ENCODE measurements at regions not wholly inside any gene's neighbourhood (a gene's known extent, or its start where the extent isn't known, plus 50 kb on each side); places are given as distances from the start of the nearest gene placed in this dataset.

- H3K4me3 ChIP-seq (ENCODE audit: low read length): no peak overlapping the region
- peaks cover 0 to 36% of the 10 kb centered on the region in 2 experiments for H3K9me3 ChIP-seq (ENCODE audit: control insufficient read depth in 1 of 2, insufficient read depth in 1 of 2, low read length in 2 of 2)
- ATAC-seq (ENCODE audit: poor library complexity): no peak
- no peaks in the 10 kb centered on the region for H3K36me3 Mint-ChIP-seq (ENCODE audit: low read depth)
- peaks cover 29% of the 10 kb centered on the region for H3K27me3 Mint-ChIP-seq
- no peak overlapping the region for H3K4me3 Mint-ChIP-seq
- peaks cover 0 to 2% of the 10 kb centered on the region in 2 experiments for H3K27me3 ChIP-seq (ENCODE audit: control insufficient read depth in 1 of 2, insufficient read depth in 2 of 2, low read length in 2 of 2)
- H3K9me3 Mint-ChIP-seq: peaks cover 4% of the 10 kb centered on the region
- no peak for TF ChIP-seq CTCF (IDR thresholded peaks at IDR 0.05)
- no peak overlapping the region for H3K27ac ChIP-seq (ENCODE audit: low read depth in 1 of 2, low read length in 2 of 2)
- POLR2A ChIA-PET: no interaction called here
- CTCF ChIA-PET: interaction anchor here (0.5 kb wide), 1 partner anchor 68 kb away, joined by 4 read pairs; no protein-coding TSS in a partner anchor
- no peak overlapping the region for H3K27ac Mint-ChIP-seq
- no peaks in the 10 kb centered on the region for H3K4me1 Mint-ChIP-seq (ENCODE audit: low read depth)
- H3K4me1 ChIP-seq (ENCODE audit: insufficient read depth, low read length): no peaks in the 10 kb centered on the region
- H3K36me3 ChIP-seq (ENCODE audit: insufficient read depth, low read length): no peaks in the 10 kb centered on the region
- DNase-seq: no peak
- intact Hi-C loops (cut with DNase I, micrococcal nuclease): no loop called here
Observed at GRCh38 chr19:29442094-29442493, 83.7 kb upstream of the VSTM2B start.

- ATAC-seq (ENCODE audit: poor library complexity): no peak
- Histone ChIP-seq H3K9me3 (ENCODE audit: control insufficient read depth in 1 of 2, insufficient read depth in 1 of 2, low read length in 2 of 2) (peaks cover 0 to 40% of the 10 kb centered on the region in 2 experiments), H3K36me3 (ENCODE audit: insufficient read depth, low read length) (no peaks in the 10 kb centered on the region), H3K27ac (ENCODE audit: low read depth in 1 of 2, low read length in 2 of 2) (no peak overlapping the region), H3K4me1 (ENCODE audit: insufficient read depth, low read length) (no peaks in the 10 kb centered on the region), H3K27me3 (ENCODE audit: control insufficient read depth in 1 of 2, insufficient read depth in 2 of 2, low read length in 2 of 2) (peaks cover 0 to 2% of the 10 kb centered on the region in 2 experiments), H3K4me3 (ENCODE audit: low read length) (no peak overlapping the region)
- no peak for TF ChIP-seq CTCF (IDR thresholded peaks at IDR 0.05)
- no peaks in the 10 kb centered on the region for H3K4me1 Mint-ChIP-seq (ENCODE audit: low read depth)
- H3K27me3 Mint-ChIP-seq: peaks cover 34% of the 10 kb centered on the region
- H3K4me3 Mint-ChIP-seq: no peak overlapping the region
- POLR2A ChIA-PET: no interaction called here
- H3K9me3 Mint-ChIP-seq: no peaks in the 10 kb centered on the region
- DNase-seq: no peak
- H3K36me3 Mint-ChIP-seq (ENCODE audit: low read depth): no peaks in the 10 kb centered on the region
- intact Hi-C loops (cut with DNase I, micrococcal nuclease): no loop called here
- CTCF ChIA-PET: no interaction called here
- no peak overlapping the region for H3K27ac Mint-ChIP-seq
Observed at GRCh38 chr19:29442910-29443309, 82.9 kb upstream of the VSTM2B start.

- Mint-ChIP-seq H3K4me3 (no peak overlapping the region), H3K9me3 (no peaks in the 10 kb centered on the region), H3K27me3 (peaks cover 56% of the 10 kb centered on the region), H3K36me3 (ENCODE audit: low read depth) (no peaks in the 10 kb centered on the region), H3K27ac (no peak overlapping the region), H3K4me1 (ENCODE audit: low read depth) (no peaks in the 10 kb centered on the region)
- Histone ChIP-seq H3K27me3 (ENCODE audit: control insufficient read depth in 1 of 2, insufficient read depth in 2 of 2, low read length in 2 of 2) (peaks cover 0 to 2% of the 10 kb centered on the region in 2 experiments), H3K9me3 (ENCODE audit: control insufficient read depth in 1 of 2, insufficient read depth in 1 of 2, low read length in 2 of 2) (peaks cover 0 to 29% of the 10 kb centered on the region in 2 experiments), H3K36me3 (ENCODE audit: insufficient read depth, low read length) (no peaks in the 10 kb centered on the region), H3K4me1 (ENCODE audit: insufficient read depth, low read length) (no peaks in the 10 kb centered on the region), H3K4me3 (ENCODE audit: low read length) (no peak overlapping the region), H3K27ac (ENCODE audit: low read depth in 1 of 2, low read length in 2 of 2) (no peak overlapping the region)
- no peak for TF ChIP-seq CTCF (IDR thresholded peaks at IDR 0.05)
- ChIA-PET CTCF (no interaction called here), POLR2A (no interaction called here)
- intact Hi-C loops (cut with DNase I, micrococcal nuclease): no loop called here
- no peak for DNase-seq
- ATAC-seq (ENCODE audit: poor library complexity): no peak
Observed at GRCh38 chr19:29445246-29445645, 80.5 kb upstream of the VSTM2B start.
